AG09309 (cell line): ENCODE measurements at regions not wholly inside any gene's neighbourhood (a gene's known extent, or its start where the extent isn't known, plus 50 kb on each side); places are given as distances from the start of the nearest gene placed in this dataset.

Source experiments
- DNase-seq: peaks from one replicate; pipeline ENCODE4 v3.0.0-alpha.2; 2010; ENCODE audit warnings: low read depth
- H3K4me3 ChIP-seq: 2 replicates; pipeline ENCODE4 v1.5.1; 2011; ENCODE audit warnings: mild to moderate bottlenecking, low read depth, low read length, moderate library complexity; ENCODE audit not compliant: control insufficient read depth
- TF ChIP-seq, protein P1 (sequence below): IDR thresholded peaks from 2 replicates; pipeline ENCODE4 v1.5.1; 2011; ENCODE audit warnings: mild to moderate bottlenecking, low read depth, low read length, inconsistent platforms; ENCODE audit not compliant: insufficient read depth, control insufficient read depth; ENCODE audit errors: missing control alignments

DNA sequence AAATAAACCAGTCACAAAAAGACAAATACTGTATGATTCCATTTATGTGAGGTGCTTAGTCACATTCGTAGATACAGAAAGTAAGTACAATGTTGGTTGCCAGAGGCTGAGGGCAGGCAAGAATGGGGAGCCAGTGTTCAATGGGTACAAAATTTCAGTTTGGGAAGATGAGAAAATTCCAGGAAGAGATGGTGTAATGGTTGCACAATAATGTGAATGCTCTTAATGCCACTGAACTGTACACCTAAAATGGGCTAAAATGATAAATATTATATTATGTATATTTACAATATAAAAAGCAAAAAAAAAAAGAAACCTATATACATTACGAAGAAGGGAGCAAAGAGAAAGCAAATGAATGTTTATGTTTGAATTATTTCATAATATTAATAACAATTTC lies 329.0 kb downstream of the C11orf87 start:
- no peak for DNase-seq
- TF ChIP-seq, protein P1, sequence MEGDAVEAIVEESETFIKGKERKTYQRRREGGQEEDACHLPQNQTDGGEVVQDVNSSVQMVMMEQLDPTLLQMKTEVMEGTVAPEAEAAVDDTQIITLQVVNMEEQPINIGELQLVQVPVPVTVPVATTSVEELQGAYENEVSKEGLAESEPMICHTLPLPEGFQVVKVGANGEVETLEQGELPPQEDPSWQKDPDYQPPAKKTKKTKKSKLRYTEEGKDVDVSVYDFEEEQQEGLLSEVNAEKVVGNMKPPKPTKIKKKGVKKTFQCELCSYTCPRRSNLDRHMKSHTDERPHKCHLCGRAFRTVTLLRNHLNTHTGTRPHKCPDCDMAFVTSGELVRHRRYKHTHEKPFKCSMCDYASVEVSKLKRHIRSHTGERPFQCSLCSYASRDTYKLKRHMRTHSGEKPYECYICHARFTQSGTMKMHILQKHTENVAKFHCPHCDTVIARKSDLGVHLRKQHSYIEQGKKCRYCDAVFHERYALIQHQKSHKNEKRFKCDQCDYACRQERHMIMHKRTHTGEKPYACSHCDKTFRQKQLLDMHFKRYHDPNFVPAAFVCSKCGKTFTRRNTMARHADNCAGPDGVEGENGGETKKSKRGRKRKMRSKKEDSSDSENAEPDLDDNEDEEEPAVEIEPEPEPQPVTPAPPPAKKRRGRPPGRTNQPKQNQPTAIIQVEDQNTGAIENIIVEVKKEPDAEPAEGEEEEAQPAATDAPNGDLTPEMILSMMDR: no peak
- no peak overlapping the region for H3K4me3 ChIP-seq

DNA sequence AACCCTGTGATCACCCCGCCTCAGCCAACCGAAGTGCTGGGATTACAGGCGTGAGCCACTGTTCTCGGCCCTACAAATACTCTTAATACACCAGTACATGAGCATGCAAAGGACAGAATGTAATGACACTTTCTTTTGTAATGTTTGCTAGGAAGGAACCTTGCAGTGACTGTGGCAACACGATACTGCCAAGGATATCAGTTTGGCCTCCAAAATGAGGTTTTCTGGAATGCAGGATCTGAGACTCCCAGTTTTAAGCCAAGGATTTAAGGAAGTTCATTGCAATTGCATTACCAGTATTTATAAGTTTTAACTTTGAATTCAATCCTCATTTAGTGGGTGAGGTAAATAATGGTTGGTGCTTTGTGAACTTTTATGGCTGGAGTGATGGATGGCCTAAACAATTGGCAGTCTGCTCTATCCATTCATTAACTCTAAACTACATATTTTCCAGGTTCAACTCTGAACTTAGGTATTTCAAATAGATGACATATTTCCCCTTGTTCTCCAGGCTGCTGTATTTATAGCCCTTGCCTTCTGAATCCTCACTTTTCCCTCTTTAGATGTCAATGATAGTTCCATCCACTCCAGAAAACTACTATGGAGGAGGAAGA lies 330.3 kb downstream of the C11orf87 start:
- no peak overlapping the region for H3K4me3 ChIP-seq
- DNase-seq: no peak
- TF ChIP-seq, protein P1: no peak

DNA sequence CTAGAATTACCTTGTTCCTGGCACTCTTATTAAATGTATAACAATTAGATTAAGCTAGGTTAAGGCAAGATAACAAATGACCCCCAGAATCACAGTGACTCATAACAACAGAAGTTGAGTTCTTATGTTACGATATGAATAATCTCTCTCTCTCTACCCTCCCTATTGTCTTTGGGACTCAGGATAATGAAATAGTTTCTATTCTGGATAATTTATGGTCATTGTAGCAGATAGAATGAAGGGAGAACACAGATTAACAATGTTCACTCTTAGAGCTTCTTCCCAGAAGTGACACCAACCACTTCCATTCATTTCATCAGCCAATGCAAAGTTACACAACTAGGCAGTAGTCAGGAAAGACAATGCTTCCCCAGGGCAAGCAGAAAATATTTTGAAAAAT lies 334.5 kb downstream of the C11orf87 start:
- no peak for DNase-seq
- H3K4me3 ChIP-seq: no peak overlapping the region
- TF ChIP-seq, protein P1: no peak

DNA sequence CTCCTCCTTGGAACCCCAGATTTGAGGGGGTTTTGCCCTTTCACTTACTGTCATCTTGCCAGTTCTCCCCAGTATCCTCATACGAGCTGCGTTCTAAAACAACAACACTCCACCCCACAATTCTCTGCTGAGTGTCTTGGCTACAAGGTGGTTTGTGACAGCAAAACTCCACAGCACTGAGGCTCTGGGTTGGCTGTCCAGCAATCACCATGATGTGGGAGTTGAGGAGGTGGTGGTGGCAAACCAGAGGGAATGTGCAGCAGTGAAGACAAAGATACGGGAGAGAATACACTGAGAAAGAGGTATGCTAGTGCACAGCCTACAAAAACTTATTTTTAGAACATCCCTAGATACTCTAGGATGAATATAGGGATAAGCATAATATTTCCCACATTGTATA lies 335.0 kb downstream of the C11orf87 start:
- DNase-seq: no peak
- no peak overlapping the region for H3K4me3 ChIP-seq
- TF ChIP-seq, protein P1: no peak

DNA sequence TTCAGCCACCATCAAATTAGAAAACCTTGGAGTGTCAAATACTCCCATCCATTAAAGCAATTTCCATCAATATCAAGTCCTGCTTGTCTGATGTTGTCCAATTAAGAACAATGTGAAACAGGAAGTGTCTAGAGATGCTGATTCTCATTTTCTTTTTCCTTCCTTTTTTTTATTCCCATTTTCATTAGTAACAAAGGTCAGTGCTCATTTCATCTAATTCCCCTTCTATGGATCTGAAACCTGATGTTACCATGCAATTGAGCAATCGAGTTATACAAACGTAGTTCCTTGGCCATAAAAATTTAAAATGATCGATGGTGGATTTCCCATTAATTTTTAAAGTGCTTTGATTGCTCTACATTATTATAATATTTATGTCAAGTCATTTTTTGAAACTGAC lies 330.6 kb upstream of the ZC3H12C start:
- no peak overlapping the region for H3K4me3 ChIP-seq
- TF ChIP-seq, protein P1: no peak
- no peak for DNase-seq

DNA sequence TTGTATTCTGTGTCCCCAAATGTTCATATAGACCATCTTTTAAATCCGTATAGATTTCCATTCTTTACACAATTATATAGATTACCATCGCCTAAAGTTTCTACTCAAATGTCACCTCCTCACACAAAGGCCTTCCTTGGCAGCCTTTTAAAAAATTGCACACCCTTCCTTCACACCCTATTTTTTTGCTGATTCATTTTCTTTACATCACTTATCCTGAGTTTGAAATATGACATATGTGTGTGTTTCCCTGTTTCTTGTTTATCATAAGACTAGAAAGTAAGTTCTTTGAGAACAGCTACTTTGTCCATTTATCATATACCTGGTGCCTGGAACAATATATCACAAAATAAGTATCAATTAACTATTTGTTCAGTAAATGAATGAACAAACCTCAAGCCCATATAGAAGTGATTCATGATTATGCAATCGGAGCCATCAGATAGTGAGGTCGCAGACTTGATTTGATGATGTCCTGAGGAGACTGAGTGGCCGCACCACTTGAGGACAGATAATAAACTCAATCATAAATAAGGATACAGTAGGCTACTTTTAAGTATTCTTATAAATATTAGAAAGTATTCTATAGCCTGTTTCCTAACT lies 327.4 kb upstream of the ZC3H12C start:
- TF ChIP-seq, protein P1: no peak
- no peak for DNase-seq
- no peak overlapping the region for H3K4me3 ChIP-seq
